ENCODE measurements at regions not wholly inside any gene's neighbourhood (a gene's known extent, or its start where the extent isn't known, plus 50 kb on each side); places are given as distances from the start of the nearest gene placed in this dataset.

- TF ChIP-seq CTCF (IDR thresholded peaks at IDR 0.05; ENCODE audit: insufficient read depth, low read length, poor library complexity, severe bottlenecking): no peak
- TF ChIP-seq EZH2phosphoT487 (conservative IDR thresholded peaks at IDR 0.05; ENCODE audit: low read length): no peak
Observed at GRCh38 chr9:7549249-7549648, 250.3 kb downstream of the DMAC1 start.

Measured in SU-DHL-6 (cell line).